DOHH2 (cell line): ENCODE measurements at regions not wholly inside any gene's neighbourhood (a gene's known extent, or its start where the extent isn't known, plus 50 kb on each side); places are given as distances from the start of the nearest gene placed in this dataset.

Source experiments
- EZH2phosphoT487 ChIP-seq: fragments of 200-600 bp; sonication (generic); IDR thresholded peaks from 2 replicates; pipeline ENCODE4 v1.6.1; 2017; ENCODE audit warnings: borderline replicate concordance, mild to moderate bottlenecking, antibody characterized with exemption, low read length, moderate library complexity, mixed read lengths
- TF ChIP-seq, protein P1 (sequence below): fragments of 200-600 bp; sonication (generic); IDR thresholded peaks from one replicate; pipeline ENCODE4 v1.5.1; 2014; ENCODE audit warnings: antibody characterized with exemption, mild to moderate bottlenecking, low read depth, low read length; ENCODE audit not compliant: poor library complexity, severe bottlenecking

DNA sequence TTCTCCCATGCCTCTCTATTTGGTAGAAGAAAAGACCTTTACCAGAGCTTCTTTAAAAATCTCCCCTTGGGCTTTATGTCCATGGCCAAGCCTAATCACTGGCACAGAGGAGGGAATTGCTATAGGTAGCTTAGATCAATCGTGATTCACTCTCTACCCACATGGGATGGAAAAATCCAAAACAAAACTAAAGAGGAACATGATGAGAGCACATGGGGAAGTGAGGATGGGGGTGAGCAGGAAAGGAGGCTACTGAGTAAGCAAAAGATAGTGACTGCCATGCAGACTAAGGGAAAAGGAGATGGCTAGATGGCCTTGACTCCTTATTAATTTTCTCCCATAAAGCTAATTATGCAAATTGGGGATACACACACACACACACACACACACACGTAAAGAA, 201.2 kb downstream of the HS3ST3A1 start:
- TF ChIP-seq, protein P1, sequence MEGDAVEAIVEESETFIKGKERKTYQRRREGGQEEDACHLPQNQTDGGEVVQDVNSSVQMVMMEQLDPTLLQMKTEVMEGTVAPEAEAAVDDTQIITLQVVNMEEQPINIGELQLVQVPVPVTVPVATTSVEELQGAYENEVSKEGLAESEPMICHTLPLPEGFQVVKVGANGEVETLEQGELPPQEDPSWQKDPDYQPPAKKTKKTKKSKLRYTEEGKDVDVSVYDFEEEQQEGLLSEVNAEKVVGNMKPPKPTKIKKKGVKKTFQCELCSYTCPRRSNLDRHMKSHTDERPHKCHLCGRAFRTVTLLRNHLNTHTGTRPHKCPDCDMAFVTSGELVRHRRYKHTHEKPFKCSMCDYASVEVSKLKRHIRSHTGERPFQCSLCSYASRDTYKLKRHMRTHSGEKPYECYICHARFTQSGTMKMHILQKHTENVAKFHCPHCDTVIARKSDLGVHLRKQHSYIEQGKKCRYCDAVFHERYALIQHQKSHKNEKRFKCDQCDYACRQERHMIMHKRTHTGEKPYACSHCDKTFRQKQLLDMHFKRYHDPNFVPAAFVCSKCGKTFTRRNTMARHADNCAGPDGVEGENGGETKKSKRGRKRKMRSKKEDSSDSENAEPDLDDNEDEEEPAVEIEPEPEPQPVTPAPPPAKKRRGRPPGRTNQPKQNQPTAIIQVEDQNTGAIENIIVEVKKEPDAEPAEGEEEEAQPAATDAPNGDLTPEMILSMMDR: no peak
- TF ChIP-seq EZH2phosphoT487: no peak
